ENCODE measurements at regions not wholly inside any gene's neighbourhood (a gene's known extent, or its start where the extent isn't known, plus 50 kb on each side); places are given as distances from the start of the nearest gene placed in this dataset.

GRCh38 chr7:65554-65953, 126.8 kb upstream of the FAM20C start:
- TF ChIP-seq ZNF70 (CRISPR knock-in tag; IDR thresholded peaks at IDR 0.05) = no peak
- TF ChIP-seq ZNF565 (CRISPR knock-in tag; conservative IDR thresholded peaks at IDR 0.05; ENCODE audit: low read depth) = no peak
- no peak for TF ChIP-seq ZC3H10 (CRISPR knock-in tag; IDR thresholded peaks at IDR 0.05)
- no peak for TF ChIP-seq BACH2 (CRISPR knock-in tag; IDR thresholded peaks at IDR 0.05; ENCODE audit: borderline replicate concordance)
- TF ChIP-seq CREB5 (CRISPR knock-in tag; IDR thresholded peaks at IDR 0.05; ENCODE audit: low read depth) = no peak
- no peak for TF ChIP-seq CSDC2 (CRISPR knock-in tag; IDR thresholded peaks at IDR 0.05)
- TF ChIP-seq SNAI2 (CRISPR knock-in tag; IDR thresholded peaks at IDR 0.05) = no peak
- no peak for TF ChIP-seq PATZ1 (CRISPR knock-in tag; IDR thresholded peaks at IDR 0.05; ENCODE audit: borderline replicate concordance)
- TF ChIP-seq ZFP3 (CRISPR knock-in tag; IDR thresholded peaks at IDR 0.05) = no peak
- no peak for TF ChIP-seq TOX (CRISPR knock-in tag; IDR thresholded peaks at IDR 0.05; ENCODE audit: borderline replicate concordance)
- TF ChIP-seq GLIS3 (CRISPR knock-in tag; IDR thresholded peaks at IDR 0.05) = no peak
- no peak for TF ChIP-seq ZFP30 (CRISPR knock-in tag; IDR thresholded peaks at IDR 0.05)
- TF ChIP-seq TCF4 (CRISPR knock-in tag; IDR thresholded peaks at IDR 0.05; ENCODE audit: borderline replicate concordance) = no peak
- TF ChIP-seq ARNTL (CRISPR knock-in tag; IDR thresholded peaks at IDR 0.05; ENCODE audit: borderline replicate concordance, low read depth) = no peak
- no peak for TF ChIP-seq ISL1 (CRISPR knock-in tag; IDR thresholded peaks at IDR 0.05)
- no peak for TF ChIP-seq CSRNP3 (CRISPR knock-in tag; IDR thresholded peaks at IDR 0.05)
- TF ChIP-seq OSR1 (CRISPR knock-in tag; IDR thresholded peaks at IDR 0.05) = no peak
- TF ChIP-seq POU6F1 (CRISPR knock-in tag; IDR thresholded peaks at IDR 0.05; ENCODE audit: borderline replicate concordance, low read depth) = no peak
- TF ChIP-seq PPARA (CRISPR knock-in tag; IDR thresholded peaks at IDR 0.05; ENCODE audit: borderline replicate concordance) = no peak
- ATAC-seq = no peak

DNA sequence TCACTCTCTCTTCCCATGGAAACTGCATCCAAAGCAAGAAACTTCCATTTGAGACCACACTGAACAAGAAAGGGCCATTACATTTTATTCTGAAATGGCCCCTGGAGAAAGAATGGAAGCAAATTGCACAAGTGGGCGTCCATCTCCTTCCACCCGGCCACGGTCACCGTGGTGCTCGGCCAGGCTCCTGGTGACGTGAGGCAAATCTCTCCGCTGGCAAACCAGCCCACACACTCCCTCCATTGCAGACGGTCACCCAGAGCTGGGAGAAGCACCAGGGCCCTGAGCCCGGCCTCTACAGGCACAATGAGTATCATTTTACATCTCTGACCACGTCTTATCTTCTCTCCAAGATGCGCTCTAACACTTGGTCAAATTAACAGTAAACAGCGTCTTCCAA, 126.1 kb upstream of the FAM20C start:
- TF ChIP-seq CSRNP3 (CRISPR knock-in tag; IDR thresholded peaks at IDR 0.05) = no peak
- no peak for TF ChIP-seq GLIS3 (CRISPR knock-in tag; IDR thresholded peaks at IDR 0.05)
- TF ChIP-seq CREB5 (CRISPR knock-in tag; IDR thresholded peaks at IDR 0.05; ENCODE audit: low read depth) = no peak
- TF ChIP-seq OSR1 (CRISPR knock-in tag; IDR thresholded peaks at IDR 0.05) = no peak
- no peak for TF ChIP-seq ZNF70 (CRISPR knock-in tag; IDR thresholded peaks at IDR 0.05)
- TF ChIP-seq ARNTL (CRISPR knock-in tag; IDR thresholded peaks at IDR 0.05; ENCODE audit: borderline replicate concordance, low read depth) = no peak
- TF ChIP-seq TCF4 (CRISPR knock-in tag; IDR thresholded peaks at IDR 0.05; ENCODE audit: borderline replicate concordance) = no peak
- no peak for TF ChIP-seq CSDC2 (CRISPR knock-in tag; IDR thresholded peaks at IDR 0.05)
- no peak for TF ChIP-seq POU6F1 (CRISPR knock-in tag; IDR thresholded peaks at IDR 0.05; ENCODE audit: borderline replicate concordance, low read depth)
- no peak for TF ChIP-seq ZC3H10 (CRISPR knock-in tag; IDR thresholded peaks at IDR 0.05)
- no peak for TF ChIP-seq ZNF565 (CRISPR knock-in tag; conservative IDR thresholded peaks at IDR 0.05; ENCODE audit: low read depth)
- TF ChIP-seq PPARA (CRISPR knock-in tag; IDR thresholded peaks at IDR 0.05; ENCODE audit: borderline replicate concordance) = no peak
- TF ChIP-seq RARB (CRISPR knock-in tag; IDR thresholded peaks at IDR 0.05) = no peak
- TF ChIP-seq SNAI2 (CRISPR knock-in tag; IDR thresholded peaks at IDR 0.05) = no peak
- no peak for TF ChIP-seq ZNF8 (CRISPR knock-in tag; IDR thresholded peaks at IDR 0.05)
- TF ChIP-seq ESRRG (CRISPR knock-in tag; IDR thresholded peaks at IDR 0.05) = no peak
- ATAC-seq = no peak
